SK-N-MC (cell line): ENCODE measurements at regions not wholly inside any gene's neighbourhood (a gene's known extent, or its start where the extent isn't known, plus 50 kb on each side); places are given as distances from the start of the nearest gene placed in this dataset.

Source experiments
- DNase-seq: peaks from one replicate; pipeline ENCODE4 v3.0.0-alpha.2; 2011; ENCODE audit warnings: low read depth, low spot score
- H3K27ac ChIP-seq: fragments of 200-600 bp; sonication (generic); 2 replicates; pipeline ENCODE4 v1.5.1; 2016; ENCODE audit warnings: mixed run types
- H3K36me3 ChIP-seq: fragments of 200-600 bp; sonication (generic); 2 replicates; pipeline ENCODE4 v1.6.1; 2017; ENCODE audit warnings: antibody characterized with exemption, low read length, mixed read lengths; ENCODE audit not compliant: insufficient read depth
- H3K4me3 ChIP-seq: fragments of 200-600 bp; sonication (generic); 2 replicates; pipeline ENCODE4 v1.5.1; 2016
- H3K9ac ChIP-seq: fragments of 200-600 bp; sonication (generic); 2 replicates; pipeline ENCODE4 v1.8.0; 2017; ENCODE audit warnings: mixed run types, mixed read lengths; ENCODE audit not compliant: insufficient read length
- H3K9me3 ChIP-seq: fragments of 200-600 bp; sonication (generic); 2 replicates; pipeline ENCODE4 v1.6.1; 2017; ENCODE audit warnings: low read depth, mild to moderate bottlenecking, antibody characterized with exemption, low read length, moderate library complexity, mixed read lengths
- EZH2 ChIP-seq: fragments of 200-600 bp; sonication (generic); IDR thresholded peaks from one replicate; pipeline ENCODE4 v1.6.1; 2017; ENCODE audit warnings: antibody characterized with exemption
- FOXP2 ChIP-seq: optimal IDR thresholded peaks from 2 replicates; pipeline ENCODE3; 2011; ENCODE audit warnings: mild to moderate bottlenecking, moderate library complexity; ENCODE audit not compliant: insufficient read depth; ENCODE audit errors: extremely low read length, control extremely low read depth
- POLR2AphosphoS5 ChIP-seq: IDR thresholded peaks from 2 replicates; pipeline ENCODE4 v1.6.1; 2012; ENCODE audit warnings: mild to moderate bottlenecking, low read depth, low read length, borderline replicate concordance

DNA sequence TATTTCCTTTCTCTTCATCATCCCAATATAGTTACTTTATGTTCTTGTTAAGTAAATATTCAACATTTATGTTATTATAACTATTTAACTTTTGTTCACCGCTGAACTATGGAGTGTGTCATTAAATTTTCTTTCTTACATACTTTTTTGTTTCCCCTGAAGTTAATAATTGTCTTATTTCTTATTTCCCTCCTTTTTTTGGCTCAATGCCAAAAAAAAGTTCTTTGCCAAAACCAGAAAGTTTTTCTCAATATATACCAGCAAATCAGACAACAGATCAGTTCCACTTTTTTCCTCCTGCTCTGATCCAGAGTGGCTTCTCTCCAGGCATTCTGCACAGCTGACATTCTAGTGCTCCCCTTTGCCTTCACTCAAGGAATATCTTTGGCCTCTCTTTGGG lies 187.0 kb upstream of the PPARGC1A start:
- no peak for DNase-seq
- TF ChIP-seq POLR2AphosphoS5 (no peak), FOXP2 (no peak), EZH2 (no peak)
- H3K9me3 ChIP-seq = no peaks in the 10 kb centered on the region

DNA sequence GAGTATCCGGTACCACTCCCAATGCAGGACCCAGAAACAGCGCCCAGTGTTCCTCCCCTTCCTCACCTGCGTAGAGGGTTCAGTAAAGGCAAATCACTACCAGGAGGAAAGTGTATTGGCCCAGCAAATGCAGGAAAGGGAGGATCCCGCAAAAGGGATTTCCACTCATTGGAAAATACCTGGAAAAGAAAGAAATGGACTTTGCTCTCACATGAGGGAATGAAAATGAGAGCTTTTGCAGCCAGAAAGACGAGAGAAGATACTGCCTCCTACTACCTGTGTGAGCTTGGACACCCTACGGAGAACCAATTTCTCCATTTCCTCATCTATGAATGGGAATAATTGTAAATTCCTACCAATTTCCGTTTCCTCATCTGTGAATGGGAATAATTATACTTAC lies 184.1 kb upstream of the PPARGC1A start:
- Histone ChIP-seq H3K36me3 (no peaks in the 10 kb centered on the region), H3K27ac (no peak overlapping the region), H3K9me3 (no peaks in the 10 kb centered on the region), H3K4me3 (no peak overlapping the region), H3K9ac (no peak overlapping the region)
- DNase-seq = no peak
- TF ChIP-seq FOXP2 (no peak), EZH2 (no peak), POLR2AphosphoS5 (no peak)

More for the DNA sequence above, 187.0 kb upstream of the PPARGC1A start:
- no peak overlapping the region for H3K9ac ChIP-seq
- no peak overlapping the region for H3K4me3 ChIP-seq
- H3K36me3 ChIP-seq = no peaks in the 10 kb centered on the region
- no peak overlapping the region for H3K27ac ChIP-seq

DNA sequence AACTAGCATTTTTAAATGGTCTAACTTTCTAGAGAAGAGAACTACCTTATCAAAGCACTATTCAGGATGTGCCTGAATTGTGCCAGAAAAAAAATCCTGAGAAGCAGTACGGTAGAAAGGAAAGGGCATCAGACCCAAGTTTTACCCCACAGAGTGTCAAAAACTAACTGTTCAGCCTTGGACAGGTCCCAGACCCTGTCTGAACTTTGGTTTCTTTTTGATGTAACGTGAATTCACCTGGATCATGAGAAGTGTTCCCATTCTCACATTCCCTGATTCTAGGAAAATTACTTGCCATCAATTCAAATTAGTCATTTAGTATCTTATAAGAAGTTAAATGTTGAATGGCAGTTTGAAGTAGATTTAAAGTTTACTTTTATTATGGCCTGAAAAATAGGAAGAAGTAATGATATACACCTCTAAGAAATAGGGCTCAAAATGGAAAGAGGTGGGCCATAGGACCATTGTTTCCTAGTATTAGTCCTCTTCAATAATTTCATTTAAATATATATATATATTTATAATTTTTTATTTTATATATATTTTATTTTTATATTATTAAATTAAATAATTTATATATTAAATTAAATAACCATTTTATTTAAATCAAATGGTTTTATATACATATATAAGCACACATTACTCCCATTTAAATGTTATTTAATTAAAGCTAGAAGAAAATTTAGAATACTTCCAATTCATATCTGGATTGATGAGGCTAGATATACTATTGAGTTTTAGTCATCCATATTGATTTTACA lies 181.9 kb upstream of the PPARGC1A start:
- Histone ChIP-seq H3K9ac (no peak overlapping the region), H3K36me3 (no peaks in the 10 kb centered on the region), H3K9me3 (no peaks in the 10 kb centered on the region), H3K4me3 (no peak overlapping the region), H3K27ac (no peak overlapping the region)
- TF ChIP-seq POLR2AphosphoS5 = no peak
- no peak for TF ChIP-seq FOXP2
- TF ChIP-seq EZH2 = no peak
- DNase-seq = no peak

DNA sequence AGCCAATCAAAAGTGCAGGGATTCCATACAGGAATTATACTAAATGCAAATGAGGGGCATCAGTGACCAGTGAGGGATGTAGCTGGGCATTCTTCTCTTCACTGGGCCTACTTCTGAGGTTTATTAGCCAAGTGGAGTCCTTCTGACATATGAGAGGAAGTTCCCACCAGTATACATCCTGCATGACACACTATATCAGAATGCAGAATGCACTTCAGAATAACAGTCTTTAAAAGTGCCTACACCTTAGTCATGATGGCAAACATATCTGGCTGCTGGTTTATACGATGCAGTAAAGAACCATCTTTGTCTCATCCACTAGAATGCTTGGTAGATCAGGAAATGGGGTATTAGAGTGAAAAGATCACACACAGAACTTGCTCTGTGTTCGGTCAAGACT lies 180.3 kb upstream of the PPARGC1A start:
- no peak for TF ChIP-seq EZH2
- TF ChIP-seq POLR2AphosphoS5 = no peak
- no peak for TF ChIP-seq FOXP2
- Histone ChIP-seq H3K9me3 (no peaks in the 10 kb centered on the region), H3K36me3 (no peaks in the 10 kb centered on the region), H3K9ac (no peak overlapping the region), H3K27ac (no peak overlapping the region), H3K4me3 (no peak overlapping the region)
- DNase-seq = no peak

DNA sequence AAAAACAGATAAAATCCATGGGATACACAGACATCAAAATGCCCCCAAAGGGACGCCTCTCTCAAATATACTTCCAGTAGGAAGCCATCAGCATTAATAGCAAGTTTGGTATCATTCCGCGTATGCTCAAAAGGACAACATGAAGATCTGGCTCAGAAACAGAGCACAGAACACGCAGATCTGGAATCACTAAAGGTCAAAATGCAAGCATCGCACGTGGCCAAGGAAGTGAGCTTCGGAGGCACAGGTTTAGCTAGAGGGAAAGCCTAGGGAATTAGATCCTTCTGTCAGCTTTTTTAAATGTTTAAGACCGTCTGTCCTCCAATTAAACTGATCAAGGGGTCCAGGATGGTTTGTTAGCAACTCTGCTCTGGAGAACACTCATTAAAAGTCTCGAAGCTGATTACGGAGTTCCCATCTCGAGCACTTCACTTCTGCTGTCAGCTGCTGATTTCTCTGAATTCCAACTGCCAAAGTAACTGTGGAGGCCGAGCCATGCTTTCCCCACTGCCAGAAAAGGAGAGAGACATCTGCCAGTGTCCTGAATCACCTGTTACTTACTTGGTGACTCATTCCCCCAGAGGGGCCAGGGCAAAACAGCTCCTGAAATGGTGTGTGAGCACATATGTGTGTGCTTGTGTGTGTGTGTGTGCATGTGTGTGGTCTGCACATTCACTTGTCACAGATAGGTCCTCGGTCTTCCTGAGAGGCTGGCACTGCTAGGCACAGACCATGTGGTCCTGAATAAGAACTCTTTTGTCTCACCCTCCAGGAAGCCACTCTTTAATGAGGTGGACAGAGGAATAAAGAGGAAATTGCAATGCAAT lies 177.7 kb upstream of the PPARGC1A start:
- no peak for DNase-seq
- TF ChIP-seq POLR2AphosphoS5 = no peak
- no peak for TF ChIP-seq EZH2
- TF ChIP-seq FOXP2 = no peak

DNA sequence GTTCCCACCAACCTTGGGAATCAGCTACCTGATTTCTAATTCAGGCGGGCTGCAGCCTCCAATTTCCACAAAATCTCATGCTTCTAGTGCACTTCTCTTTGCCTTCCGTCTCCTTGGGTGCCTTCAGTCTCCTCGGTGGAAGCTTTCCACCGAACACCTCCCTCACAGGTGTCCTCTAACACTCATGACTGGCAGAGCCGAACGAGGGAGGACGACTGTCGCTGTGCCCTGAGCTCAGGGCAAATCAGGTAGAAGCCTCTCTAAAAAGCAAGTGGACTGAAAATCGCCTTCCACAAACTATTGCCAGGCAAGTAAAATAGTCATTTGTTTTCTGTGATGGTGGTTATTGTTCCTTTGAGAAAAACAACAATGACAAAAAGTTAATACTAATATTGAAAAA lies 176.1 kb upstream of the PPARGC1A start:
- no peak for DNase-seq
- Histone ChIP-seq H3K9me3 (no peaks in the 10 kb centered on the region), H3K4me3 (no peak overlapping the region), H3K9ac (no peak overlapping the region), H3K27ac (no peak overlapping the region), H3K36me3 (no peaks in the 10 kb centered on the region)
- TF ChIP-seq EZH2 (no peak), POLR2AphosphoS5 (no peak), FOXP2 (no peak)

More for the DNA sequence above, 177.7 kb upstream of the PPARGC1A start:
- Histone ChIP-seq H3K27ac (no peak overlapping the region), H3K4me3 (no peak overlapping the region), H3K9ac (no peak overlapping the region), H3K9me3 (no peaks in the 10 kb centered on the region), H3K36me3 (no peaks in the 10 kb centered on the region)

DNA sequence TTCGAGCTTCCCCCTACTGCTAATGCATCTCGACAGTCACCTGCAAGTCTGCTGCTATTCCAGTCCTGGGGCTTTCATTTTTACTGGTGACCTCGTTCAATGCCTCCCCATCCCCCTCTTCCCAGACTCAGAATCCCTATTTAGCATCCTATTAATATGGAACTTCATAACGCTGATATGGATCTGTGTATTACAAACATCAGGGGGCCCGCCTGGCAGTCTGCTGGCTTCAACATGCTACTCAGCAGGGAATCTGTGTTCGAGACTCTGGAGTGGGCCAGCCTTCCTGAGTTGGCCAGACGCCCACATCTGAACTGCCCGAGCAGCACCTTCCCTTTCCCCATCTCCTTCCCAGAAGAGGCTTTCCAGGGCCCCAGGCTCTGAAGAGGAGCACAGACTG lies 173.9 kb upstream of the PPARGC1A start:
- no peak overlapping the region for H3K9ac ChIP-seq

DNA sequence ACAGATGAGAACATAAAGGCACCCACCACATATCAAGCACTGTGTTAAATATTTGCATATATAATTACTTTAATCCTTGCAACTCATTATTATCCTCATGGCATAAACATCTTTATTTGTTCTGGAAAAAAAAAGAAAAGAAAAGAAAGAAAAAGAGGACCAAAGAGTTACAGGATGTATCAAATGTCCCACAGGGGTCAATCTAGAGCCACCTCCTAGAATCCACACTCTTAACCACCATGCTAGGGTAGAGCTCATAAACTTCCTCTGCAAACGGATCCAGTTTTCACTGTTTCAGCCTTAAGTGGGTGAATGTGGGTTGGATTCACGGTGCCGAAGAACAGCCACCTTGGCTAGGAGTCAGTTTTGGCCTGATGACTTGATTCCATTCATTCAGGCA lies 171.1 kb upstream of the PPARGC1A start:
- TF ChIP-seq EZH2 (no peak), POLR2AphosphoS5 (no peak), FOXP2 (no peak)
- Histone ChIP-seq H3K36me3 (no peaks in the 10 kb centered on the region), H3K9me3 (no peaks in the 10 kb centered on the region), H3K4me3 (no peak overlapping the region), H3K27ac (no peak overlapping the region), H3K9ac (no peak overlapping the region)
- DNase-seq = no peak

More for the DNA sequence above, 173.9 kb upstream of the PPARGC1A start:
- TF ChIP-seq POLR2AphosphoS5 (no peak), FOXP2 (peak; percentile 37)
- peak; percentile 50 for DNase-seq
- no peak overlapping the region for H3K4me3 ChIP-seq
- no peak overlapping the region for H3K27ac ChIP-seq
- no peaks in the 10 kb centered on the region for H3K9me3 ChIP-seq
- no peaks in the 10 kb centered on the region for H3K36me3 ChIP-seq
